A673 (cell line): ENCODE measurements at regions not wholly inside any gene's neighbourhood (a gene's known extent, or its start where the extent isn't known, plus 50 kb on each side); places are given as distances from the start of the nearest gene placed in this dataset.

Source experiments
- EZH2 ChIP-seq: fragments of 200-600 bp; sonication (generic); IDR thresholded peaks from 2 replicates; pipeline ENCODE4 v1.6.1; 2017; ENCODE audit warnings: borderline replicate concordance, low read depth, mild to moderate bottlenecking, mixed read lengths, antibody characterized with exemption, low read length; ENCODE audit not compliant: poor library complexity, severe bottlenecking
- TF ChIP-seq, protein P1 (sequence below): fragments of 300-800, 200-600 bp; sonication (generic); conservative IDR thresholded peaks from 2 replicates; pipeline ENCODE4 v1.5.1; 2017; ENCODE audit warnings: low read depth, mild to moderate bottlenecking, antibody characterized with exemption, low read length, moderate library complexity, mixed read lengths

DNA sequence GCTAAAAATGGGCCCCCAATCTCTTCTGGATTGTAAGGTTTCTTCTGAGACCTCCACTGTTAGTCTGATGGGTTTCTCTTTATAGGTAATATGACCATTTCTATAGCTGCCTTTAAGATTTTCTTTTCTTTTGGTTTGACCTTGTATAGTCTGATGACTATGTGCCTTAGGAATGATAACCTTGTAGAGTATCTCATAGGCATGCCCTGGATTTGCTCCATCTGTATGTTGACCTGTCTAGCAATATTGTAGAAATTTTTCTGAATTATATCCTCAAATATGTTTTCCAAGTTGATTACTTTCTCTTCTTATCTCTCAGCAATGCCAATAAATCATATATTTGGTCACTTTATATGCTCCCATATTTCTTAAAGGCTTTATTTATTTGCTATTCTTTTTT lies 1403.8 kb upstream of the GOT2 start:
- TF ChIP-seq, protein P1, sequence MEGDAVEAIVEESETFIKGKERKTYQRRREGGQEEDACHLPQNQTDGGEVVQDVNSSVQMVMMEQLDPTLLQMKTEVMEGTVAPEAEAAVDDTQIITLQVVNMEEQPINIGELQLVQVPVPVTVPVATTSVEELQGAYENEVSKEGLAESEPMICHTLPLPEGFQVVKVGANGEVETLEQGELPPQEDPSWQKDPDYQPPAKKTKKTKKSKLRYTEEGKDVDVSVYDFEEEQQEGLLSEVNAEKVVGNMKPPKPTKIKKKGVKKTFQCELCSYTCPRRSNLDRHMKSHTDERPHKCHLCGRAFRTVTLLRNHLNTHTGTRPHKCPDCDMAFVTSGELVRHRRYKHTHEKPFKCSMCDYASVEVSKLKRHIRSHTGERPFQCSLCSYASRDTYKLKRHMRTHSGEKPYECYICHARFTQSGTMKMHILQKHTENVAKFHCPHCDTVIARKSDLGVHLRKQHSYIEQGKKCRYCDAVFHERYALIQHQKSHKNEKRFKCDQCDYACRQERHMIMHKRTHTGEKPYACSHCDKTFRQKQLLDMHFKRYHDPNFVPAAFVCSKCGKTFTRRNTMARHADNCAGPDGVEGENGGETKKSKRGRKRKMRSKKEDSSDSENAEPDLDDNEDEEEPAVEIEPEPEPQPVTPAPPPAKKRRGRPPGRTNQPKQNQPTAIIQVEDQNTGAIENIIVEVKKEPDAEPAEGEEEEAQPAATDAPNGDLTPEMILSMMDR: no peak
- TF ChIP-seq EZH2: no peak
